Pons (tissue), 1 donor: ENCODE measurements at regions not wholly inside any gene's neighbourhood (a gene's known extent, or its start where the extent isn't known, plus 50 kb on each side); places are given as distances from the start of the nearest gene placed in this dataset.

ENCODE experiments used
- DNase-seq: peaks from one replicate; pipeline ENCODE4 v3.0.0-alpha.2; 2016; ENCODE audit warnings: low spot score

DNA sequence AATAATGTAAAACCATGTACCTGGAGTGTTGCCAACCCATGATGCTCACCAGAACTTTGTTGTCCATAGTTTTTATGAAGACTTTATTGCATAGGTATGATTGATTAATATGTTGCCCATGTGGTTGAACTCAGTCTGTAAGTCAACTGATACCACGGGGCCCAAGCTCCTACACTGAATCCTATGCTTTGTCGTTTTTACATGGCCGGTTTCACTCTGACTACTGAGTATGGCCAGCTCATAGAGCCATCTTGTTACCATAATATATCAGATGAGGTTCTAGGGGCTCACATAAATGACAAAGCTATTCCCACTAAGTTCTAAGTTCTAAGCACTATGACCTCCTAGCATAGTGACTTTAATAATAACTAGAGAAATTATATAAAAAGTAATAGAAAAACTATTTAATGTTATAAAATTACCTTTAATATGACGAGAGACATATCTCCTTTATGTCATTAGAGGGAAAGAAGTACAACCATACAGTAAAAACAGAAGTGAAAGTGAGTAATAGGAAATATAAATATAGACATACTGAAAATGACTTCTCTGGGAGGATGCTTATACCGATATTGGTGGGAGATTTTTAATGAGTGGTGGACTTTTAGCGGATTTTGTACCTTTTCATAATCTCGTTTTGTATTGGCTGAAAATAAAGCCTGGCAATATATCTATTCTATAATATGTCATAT, 983.4 kb upstream of the PRMT6 start:
- no peak for DNase-seq

DNA sequence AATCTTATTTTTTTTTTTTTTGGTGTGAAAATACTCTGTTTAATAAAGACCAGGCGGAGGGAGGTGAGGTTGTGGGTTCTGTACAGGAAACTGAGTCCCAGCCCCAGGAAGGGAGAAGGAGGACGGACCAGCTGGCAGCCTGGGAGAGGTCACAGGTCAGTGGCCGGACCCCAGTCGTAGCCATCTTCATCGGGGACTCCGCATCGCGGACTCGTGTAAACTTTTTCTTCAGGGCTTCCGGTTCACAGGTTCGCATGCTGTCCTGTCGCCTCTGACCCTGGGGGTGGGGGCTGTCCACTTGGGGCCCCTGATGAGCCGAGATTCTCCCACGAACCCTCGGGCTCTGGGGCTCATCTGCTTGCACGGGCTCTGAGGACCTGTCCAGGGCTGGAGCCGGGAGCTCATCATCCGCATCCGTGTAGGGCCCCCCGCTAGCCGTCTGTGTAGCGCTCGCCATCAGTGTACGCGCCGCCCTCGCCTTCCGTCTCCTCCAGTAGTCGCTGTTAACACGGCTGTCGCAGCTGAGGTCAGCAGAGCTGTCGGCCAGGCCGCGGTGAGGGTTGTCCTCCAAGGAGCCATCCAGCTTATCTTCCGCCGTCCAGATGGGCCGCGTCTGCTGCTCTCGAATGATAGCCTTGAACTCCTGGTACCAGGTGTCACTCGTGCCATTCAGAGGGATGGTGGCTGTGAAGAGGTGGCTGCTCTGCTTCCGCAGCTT, 975.7 kb upstream of the PRMT6 start:
- DNase-seq = no peak

DNA sequence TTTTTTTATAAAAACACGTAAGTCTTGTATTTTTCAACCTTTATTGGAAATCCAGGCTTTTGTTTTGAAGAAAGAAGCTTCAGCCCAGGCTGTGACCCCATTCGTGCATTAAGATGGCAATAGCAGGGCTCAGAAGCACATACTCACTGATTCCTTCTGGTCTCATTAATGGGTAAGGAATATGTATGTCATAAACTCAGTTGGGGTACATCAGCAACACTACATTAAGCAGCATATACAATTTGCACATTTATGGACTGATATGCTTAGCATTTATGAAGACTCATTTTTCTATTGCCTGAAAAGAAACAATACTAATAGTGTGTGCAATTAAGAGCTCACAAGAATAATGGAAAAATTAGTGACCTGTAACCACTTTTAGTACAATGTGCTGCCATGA, 945.4 kb upstream of the PRMT6 start:
- no peak for DNase-seq

DNA sequence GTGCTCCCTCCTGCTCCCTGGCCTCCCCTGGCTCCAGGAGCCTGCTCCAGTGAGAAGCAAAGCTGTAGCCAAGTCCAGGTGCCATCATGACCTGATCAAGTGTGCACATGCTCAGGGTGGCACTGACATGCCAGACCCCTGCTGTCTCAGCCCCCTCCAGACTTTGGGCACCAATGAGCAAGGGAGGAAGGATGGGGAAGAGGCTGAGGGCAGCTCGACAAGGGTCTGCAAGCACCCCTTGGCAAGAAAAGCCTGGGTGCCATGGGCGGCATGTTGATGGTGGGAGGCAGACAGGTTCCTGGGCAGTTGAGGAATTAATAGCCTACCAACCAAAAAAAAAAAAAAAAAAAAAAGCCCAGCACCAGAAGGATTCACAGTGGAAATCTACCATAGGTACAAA, 942.6 kb upstream of the PRMT6 start:
- no peak for DNase-seq

DNA sequence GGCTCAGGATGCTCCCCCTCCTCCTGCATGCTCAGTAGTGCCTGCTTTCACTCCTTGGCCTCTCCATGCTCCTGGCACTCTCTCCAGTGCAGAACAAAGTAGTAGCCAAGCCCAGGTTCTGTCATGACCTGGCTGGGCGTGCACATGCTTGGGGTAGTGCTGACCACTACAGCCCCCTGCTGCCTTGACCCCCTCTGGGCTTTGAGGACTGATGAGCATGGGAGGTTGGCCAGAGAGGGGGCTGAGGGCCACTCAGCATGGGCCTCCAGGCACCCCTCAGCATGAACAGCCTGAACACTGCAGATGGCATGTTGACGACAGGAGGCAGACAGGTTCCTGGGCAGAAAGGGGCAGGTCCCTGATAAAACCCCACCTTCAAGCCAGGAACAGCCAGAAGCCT, 935.7 kb upstream of the PRMT6 start:
- DNase-seq = no peak

DNA sequence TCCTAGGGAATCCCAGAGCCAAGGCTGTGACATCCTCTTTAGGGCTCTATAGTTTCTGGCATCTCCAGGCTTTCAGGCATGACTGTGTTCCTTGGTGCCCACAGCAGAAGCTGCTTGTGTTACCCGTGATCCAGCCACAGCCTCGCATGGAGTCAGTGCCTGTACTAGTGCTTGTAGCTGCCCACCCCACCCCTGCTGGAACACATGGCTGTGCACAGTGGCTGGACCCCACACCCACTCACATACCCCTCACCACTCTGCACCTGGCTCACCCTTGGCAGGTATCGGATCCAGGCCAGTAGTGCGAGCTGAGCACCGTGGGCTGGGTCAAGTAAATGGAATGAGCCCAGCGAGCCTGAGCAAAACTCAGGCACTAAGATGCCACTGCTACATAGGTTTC, 934.7 kb upstream of the PRMT6 start:
- no peak for DNase-seq

DNA sequence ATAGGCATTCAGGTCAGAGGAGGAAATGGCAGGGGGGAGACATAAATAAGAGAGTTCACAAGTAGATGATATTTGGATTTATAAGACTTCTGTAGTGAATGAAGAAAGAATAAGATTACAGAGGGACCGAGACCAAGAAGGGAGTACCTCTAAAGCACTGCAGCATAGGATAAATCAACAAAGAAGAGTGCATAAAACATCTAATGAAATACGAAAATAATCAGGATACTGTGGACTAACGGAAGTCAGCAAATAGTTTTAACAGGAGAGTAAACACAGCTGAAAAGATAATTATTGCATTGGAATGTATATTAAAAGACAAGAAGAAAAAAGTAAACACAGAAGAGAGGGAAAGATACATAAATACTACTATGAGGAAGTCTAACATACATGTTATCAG, 921.9 kb upstream of the PRMT6 start:
- DNase-seq = no peak

DNA sequence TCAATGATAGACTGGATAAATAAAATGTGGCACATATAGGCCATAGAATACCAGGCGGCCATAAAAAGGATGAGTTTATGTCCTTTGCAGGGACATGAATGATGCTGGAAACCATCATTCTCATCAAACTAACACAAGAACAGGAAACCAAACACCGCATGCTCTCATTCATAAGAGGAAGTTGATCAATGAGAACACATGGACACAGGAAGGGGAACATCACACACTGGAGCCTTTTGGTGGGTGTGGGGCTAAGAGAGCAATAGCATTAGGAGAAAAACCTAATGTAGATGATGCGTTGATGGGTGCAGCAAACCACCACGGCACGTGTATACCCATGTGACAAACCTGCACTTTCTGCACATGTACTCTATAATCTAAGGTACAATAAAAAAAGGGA, 883.4 kb upstream of the PRMT6 start:
- DNase-seq = no peak

DNA sequence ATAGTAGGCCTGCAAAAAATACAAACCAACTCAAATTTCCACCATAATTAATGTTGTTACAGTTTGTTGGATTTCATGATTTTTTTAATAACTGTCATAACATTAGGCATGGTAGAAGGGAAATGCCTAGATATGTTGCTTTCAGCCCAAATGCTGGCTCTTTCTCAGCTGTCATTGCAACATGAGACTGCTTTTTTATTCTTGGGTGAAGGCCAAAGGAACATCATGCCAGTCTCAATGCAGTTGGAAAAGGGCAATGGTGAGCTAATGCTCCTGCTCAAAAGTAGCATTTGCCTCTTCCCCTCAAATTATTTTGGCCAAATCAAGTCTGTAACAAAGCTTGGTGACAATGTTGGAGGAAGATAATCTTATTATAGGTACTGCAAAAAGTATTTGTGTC, 877.7 kb upstream of the PRMT6 start:
- no peak for DNase-seq

DNA sequence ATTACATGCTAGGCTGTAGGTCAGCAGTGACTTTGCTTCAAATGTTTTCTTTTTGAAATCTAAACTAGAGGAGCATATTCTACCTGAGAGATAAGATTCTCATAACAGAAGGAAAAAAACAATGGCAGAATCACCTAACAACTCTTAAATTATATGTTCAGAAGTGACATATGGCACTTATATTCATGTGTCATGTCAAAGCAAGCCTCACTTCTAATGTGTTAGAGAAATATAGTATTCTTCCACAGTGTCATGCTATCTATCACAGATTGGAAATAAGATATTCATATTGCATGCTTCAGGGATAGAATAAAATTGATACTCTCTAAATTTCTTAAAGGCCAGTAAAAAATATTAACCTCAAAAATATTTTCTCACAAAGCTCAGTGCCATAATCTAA, 874.6 kb upstream of the PRMT6 start:
- DNase-seq = no peak

DNA sequence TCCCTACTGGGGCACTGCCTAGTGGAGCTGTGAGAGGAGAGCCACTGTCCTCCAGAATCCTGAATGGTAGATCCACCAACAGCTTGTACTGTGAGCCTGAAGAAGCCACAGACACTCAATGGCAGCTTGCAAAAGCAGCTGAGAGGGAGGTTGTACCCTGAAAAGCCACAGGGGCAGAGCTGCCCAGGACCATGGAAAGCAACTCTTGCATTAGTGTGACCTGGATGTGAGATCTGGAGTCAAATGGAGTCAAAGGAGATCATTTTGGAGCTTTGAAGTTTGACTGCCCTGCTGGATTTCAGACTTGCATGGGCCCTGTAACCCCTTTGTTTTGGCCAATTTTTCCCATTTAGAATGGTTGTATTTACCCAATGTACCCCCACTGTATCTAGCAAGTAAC, 871.4 kb upstream of the PRMT6 start:
- DNase-seq = no peak

DNA sequence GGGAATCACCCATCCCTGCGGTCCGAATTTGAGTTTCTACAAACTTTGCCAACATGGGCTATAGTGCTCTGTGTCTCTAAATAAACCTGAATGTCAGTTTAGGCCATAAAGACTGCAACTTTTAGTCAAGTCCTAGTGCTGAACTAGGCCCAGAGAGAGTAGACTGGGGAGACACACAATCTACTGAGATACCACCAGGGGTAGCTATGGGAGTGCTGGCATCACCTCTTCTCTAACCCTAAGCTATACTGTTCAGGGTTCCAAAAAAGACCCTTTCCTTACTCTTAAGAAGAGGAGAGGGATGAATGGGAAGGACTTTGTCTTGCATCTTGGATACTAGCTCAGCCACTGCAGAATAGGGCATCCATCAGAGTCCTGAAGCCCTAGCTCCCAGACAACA, 866.7 kb upstream of the PRMT6 start:
- no peak for DNase-seq

DNA sequence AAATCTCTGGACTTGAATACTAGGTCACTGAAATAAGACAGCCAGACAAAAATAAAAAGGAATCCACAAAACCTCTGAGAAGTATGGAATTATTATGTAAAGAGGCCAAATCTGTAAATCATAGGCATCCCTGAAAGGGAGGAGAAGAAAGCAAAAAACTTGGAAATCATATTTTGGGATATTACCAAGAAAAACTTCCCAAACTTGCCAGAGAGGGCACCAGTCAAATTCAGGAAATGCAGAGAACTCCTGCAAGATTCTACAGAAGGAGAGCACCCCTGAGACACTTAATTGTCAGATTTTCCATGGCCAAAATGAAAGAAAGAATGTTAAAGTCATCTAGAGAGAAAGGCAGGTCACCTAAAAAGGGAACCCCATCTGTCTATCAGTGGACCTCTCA, 862.3 kb upstream of the PRMT6 start:
- DNase-seq = no peak

DNA sequence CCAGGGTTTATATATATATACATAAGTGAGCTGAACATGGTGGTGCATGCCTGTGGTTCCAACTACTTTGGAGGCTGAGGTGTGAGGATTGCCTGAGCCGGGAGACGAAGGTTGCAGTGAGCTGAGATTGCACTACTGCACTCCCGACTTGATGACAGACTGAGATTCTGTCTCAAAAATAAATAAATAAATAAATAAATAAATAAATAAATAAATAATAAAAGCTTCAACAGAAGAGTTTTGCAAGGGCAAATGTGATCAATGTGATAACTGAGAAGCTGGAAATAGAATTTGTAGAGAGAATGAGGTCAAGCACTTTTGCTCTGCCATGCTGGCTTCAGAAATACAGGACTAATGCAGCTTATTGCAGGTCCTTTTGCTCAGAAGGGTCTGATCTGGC, 855.8 kb upstream of the PRMT6 start:
- no peak for DNase-seq

DNA sequence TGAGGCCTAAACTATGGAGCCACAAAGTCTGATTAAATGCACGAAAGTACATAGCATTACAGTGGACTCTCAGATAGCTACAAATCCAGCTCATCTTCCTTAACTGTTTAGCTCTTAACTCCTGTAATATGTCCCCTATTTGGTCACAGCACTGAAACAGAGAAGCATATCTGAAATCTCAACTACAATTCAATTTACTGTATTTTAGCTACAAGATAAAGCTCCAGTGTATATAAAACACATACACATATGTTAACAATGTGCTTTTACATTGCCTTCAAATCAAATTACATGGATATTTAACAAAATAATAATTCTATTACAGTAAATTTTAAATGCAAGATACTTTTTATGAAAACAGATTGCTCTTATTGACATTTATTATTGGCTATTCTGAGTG, 849.3 kb upstream of the PRMT6 start:
- DNase-seq = no peak

DNA sequence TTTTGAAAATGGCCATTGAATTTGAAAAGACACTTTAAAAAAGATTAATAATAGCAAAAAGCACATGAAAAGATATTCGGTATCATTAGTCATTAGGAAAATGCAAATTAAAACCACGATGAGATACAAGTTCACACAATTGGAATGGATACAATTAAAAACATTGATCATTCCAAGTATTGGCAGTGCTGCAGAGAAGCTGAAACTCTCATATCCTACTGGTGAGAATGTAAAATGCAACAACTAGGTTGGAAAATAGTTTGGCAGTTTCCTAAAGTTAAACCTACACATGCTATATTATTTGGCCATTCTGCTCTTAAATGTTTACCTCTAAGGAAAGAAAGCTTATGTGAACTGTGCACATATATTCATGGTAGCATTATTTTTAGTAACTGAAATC, 838.7 kb upstream of the PRMT6 start:
- DNase-seq = no peak

DNA sequence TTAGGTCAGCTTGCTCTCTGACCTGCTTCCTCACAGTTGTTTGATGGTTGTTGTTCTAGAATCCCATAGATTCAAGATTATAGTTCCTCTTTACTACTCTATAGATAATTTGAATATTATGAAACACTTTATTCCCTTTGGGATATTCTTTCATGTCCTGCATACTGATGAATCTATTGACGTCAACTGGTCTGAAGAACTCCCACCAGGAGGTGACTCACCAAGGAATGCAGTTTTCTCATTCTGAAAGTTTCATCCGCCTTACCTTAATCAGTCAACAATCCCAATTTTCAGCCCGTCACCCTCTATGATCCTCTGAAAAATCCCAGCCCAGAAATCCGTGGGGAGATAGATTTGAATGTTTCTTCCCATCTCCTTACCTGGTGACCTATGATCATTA, 834.1 kb upstream of the PRMT6 start:
- DNase-seq = no peak

DNA sequence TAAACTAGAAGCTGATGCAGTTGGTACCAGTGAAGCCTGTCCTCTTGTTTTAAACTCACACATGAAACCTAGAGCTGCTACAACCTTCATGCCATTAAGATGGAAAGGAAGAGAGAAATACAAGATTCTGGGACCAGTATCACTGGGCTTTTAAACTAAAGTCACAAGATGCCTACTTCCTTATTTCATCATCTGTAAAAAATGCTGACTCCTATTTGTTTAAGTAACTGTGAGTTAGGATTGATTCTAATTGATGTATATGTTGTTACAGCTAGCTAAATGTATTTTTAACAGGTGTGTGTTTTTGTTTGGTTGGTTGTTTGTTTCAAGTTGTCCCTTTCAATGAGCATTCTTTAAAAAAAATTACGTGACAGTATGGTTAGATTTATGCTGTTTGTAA, 833.3 kb upstream of the PRMT6 start:
- no peak for DNase-seq

DNA sequence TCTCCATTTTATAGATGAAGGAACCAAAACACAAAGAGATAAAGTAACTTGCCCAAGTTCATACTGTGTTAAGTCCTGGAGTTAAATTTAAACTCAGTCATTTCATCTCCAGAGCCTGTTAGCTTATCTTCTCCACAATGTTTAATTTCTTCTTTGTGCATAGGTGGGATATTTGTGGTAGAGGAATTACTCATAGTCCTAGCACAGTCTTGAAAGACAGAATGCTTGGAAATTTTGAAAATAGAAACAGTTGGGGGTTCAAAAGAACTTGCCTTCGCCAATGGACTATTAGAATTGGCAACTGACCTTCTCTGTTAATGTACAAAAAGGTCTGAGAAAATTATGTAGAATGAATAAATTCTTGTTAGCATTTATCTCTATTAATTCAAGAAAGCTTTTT, 832.0 kb upstream of the PRMT6 start:
- DNase-seq = no peak

DNA sequence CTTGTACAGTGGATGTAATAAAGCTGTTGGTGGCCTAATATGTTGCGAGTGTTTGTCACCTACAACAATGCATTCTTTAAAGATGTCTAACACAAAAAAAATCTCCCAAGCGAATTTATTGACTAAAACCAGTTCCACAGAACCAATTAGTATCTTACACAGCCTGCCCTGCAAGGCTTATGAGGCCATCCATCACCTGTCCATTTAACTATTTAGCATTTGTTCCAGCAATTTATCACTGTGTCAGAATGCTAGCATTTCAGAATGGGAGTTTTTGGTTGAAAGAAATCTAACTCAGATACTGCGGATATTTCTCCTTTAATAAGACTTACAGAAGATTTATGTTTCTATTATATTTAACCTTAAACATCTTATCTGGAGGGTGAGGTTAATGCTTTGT, 831.1 kb upstream of the PRMT6 start:
- no peak for DNase-seq

DNA sequence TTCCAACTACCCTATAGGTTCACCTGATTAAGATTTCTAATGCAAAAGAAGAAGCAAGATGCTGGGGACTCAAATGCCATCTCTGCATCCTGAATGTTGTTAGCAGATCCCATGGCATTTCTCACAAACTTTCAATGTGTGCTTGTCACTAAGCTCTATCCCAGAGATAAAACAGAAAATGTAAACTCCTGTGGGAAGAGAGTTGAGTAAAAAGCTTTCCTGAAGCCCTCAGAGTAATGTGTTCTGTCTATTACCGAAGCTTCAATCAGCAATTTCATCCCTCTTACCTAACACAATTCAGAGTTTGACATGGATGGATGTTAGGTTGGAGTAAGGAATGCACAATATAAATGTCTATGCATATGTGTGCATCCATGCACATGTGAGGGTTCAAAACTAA, 829.9 kb upstream of the PRMT6 start:
- DNase-seq = no peak

DNA sequence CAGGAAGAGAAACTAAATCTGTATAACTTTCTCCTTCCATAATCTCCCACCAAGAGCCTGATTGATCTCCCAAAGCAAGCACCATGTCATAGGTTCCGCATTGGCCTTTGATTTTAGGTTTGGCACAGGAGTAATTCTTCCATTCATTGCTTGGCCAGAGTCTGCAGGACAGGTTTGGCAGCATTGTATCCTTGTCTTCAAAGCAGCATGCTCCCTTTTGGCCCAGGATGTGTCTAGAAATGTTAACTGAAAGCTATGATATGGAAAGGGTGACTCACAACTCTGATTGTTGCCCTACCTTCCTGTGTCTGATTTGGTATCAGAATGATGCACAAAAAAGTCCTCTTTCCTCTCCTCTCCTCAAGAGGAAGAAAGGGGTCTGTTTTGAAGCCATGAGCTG, 824.3 kb upstream of the PRMT6 start:
- DNase-seq = no peak

DNA sequence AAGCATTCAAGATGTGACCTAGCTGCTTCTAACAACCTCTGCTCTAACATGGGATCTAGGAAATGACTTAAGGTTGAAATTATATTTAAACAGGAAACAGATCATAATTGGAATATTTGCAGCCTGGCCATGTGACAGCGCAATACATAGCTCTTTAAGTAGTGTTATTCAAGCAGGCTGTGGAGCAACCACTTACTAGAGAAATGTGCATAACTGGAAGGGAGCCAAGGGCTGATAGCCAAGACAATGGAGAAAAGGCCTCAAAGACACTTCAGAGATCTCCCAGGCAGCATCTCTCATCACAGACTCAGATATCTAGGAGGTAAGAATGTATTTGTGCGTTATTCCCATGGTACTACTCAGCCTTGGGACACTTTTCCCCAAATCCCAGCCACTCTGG, 823.0 kb upstream of the PRMT6 start:
- no peak for DNase-seq

DNA sequence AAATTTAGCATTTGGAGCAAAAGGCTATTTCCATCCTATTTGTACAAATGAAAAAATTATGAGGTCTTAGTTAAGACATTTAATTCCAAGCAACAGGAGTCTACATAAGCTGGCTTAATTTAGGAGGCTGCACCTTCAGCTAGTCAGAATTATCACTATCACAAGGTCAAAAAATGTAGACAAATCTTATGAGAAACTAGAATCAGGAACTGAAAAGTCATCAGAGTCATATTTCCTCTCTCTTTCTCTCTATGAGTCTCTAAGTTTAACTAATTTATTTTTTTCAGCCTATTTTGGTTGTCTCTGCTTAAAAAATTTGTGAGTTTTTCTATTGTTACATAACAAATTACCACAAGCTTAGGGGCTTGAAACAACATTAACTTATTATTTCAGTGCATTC, 807.1 kb upstream of the PRMT6 start:
- no peak for DNase-seq
